Brain microvascular endothelial cell (primary cell): ENCODE measurements at regions not wholly inside any gene's neighbourhood (a gene's known extent, or its start where the extent isn't known, plus 50 kb on each side); places are given as distances from the start of the nearest gene placed in this dataset.

Source experiments
- DNase-seq: peaks from one replicate; pipeline ENCODE4 v3.0.0-alpha.2; 2020
- H3K27ac ChIP-seq: fragments of 250-450 bp; sonication (Bioruptor Pico); 2 replicates; pipeline ENCODE4 v1.5.1; 2020; ENCODE audit warnings: mild to moderate bottlenecking, moderate library complexity
- H3K27me3 ChIP-seq: fragments of 250-450 bp; sonication (Bioruptor Pico); replicated peaks from 2 replicates; pipeline ENCODE4 v1.5.1; 2020; ENCODE audit warnings: mild to moderate bottlenecking
- H3K36me3 ChIP-seq: fragments of 250-450 bp; sonication (Bioruptor Pico); replicated peaks from 2 replicates; pipeline ENCODE4 v1.5.1; 2020; ENCODE audit warnings: mild to moderate bottlenecking
- H3K4me3 ChIP-seq: 2 replicates; pipeline ENCODE4 v1.5.1; 2011; ENCODE audit warnings: low read depth, mild to moderate bottlenecking, control low read depth, low read length, moderate library complexity
- in situ Hi-C: cut with HindIII; loops from 2 replicates; pipeline ENCODE4 v1.10.0; 2017; ENCODE audit warnings: low sequenced_read_pairs, low pct_ligation_motif_present
- TF ChIP-seq, protein P1 (sequence below): IDR thresholded peaks from 2 replicates; pipeline ENCODE4 v1.5.1; 2011; ENCODE audit warnings: low read depth, mild to moderate bottlenecking, moderate library complexity, low read length, control low read depth, inconsistent platforms; ENCODE audit errors: missing control alignments

DNA sequence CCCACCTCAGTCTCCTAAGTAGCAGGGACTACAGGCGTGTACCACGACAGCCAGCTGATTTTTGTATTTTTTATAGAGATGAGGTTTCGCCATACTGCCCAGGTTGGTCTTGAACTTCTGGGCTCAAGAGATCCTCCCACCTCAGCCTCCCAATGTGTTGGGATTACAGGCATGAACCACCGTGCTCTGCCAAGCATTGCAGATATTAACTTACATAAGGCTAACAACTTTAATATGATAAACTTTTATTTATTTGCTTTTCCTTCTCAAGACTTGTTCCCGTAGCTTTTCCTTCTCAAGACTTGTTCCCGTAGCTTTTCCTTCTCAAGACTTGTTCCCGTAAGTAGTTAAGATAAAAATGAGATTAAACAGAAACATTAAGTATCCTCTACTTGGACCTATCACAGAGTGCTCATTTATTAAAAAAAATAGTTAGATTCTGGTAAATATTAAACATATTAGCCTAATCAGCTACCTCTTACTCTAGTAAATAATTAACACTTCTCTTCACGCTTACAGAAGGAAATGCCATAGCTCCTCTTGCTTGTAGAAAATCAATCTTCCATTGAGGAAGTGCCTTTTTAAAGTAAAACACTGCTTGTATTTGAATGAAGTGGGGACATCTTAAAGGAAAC lies 157.7 kb upstream of the KITLG start:
- Histone ChIP-seq H3K36me3 (no peaks in the 10 kb centered on the region), H3K27me3 (no peaks in the 10 kb centered on the region), H3K4me3 (no peak overlapping the region), H3K27ac (no peak overlapping the region)
- DNase-seq: no peak
- TF ChIP-seq, protein P1, sequence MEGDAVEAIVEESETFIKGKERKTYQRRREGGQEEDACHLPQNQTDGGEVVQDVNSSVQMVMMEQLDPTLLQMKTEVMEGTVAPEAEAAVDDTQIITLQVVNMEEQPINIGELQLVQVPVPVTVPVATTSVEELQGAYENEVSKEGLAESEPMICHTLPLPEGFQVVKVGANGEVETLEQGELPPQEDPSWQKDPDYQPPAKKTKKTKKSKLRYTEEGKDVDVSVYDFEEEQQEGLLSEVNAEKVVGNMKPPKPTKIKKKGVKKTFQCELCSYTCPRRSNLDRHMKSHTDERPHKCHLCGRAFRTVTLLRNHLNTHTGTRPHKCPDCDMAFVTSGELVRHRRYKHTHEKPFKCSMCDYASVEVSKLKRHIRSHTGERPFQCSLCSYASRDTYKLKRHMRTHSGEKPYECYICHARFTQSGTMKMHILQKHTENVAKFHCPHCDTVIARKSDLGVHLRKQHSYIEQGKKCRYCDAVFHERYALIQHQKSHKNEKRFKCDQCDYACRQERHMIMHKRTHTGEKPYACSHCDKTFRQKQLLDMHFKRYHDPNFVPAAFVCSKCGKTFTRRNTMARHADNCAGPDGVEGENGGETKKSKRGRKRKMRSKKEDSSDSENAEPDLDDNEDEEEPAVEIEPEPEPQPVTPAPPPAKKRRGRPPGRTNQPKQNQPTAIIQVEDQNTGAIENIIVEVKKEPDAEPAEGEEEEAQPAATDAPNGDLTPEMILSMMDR: no peak
- in situ Hi-C loops: no loop called here

DNA sequence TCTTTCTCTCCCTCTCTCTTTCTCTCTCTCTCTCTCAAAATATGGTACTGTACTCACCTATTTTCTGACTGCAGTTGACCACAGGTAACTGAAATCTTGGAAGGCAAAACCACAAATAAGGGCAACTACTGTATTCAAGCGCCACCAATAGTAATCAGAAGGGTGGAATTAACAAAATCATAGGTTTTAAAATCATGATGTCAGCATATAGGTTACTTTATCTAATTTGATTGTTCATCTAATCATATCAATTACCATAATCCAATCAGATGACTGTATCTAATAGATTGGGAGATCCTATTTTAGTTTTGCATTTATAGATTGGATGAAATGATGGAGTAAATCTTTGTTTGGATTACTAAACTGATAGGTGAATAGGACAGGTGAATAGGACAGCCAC lies 155.8 kb upstream of the KITLG start:
- Histone ChIP-seq H3K27me3 (no peaks in the 10 kb centered on the region), H3K27ac (no peak overlapping the region), H3K4me3 (no peak overlapping the region), H3K36me3 (no peaks in the 10 kb centered on the region)
- DNase-seq: no peak
- TF ChIP-seq, protein P1: no peak
- in situ Hi-C loops: no loop called here

DNA sequence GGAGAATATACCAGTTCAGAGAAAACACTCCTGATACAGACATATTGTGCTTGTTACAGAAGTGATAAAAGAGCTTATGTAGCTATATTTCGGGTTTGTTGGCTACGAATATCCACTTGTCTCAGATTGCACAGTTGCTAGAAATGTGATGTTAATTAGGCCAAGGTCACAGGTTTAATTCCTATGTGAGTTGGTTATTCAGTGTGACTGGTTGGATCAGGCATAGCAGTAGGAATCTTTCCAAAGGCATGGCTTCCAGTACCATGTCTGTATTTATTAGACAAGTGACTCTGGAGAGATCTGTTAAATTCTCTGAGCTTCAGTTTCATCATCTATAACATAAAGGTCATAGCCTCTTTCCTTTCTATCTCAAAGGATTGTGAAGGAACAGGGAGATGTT lies 152.7 kb upstream of the KITLG start:
- Histone ChIP-seq H3K4me3 (no peak overlapping the region), H3K36me3 (no peaks in the 10 kb centered on the region), H3K27ac (no peak overlapping the region), H3K27me3 (no peaks in the 10 kb centered on the region)
- no peak for DNase-seq
- in situ Hi-C loops: no loop called here
- TF ChIP-seq, protein P1: no peak

DNA sequence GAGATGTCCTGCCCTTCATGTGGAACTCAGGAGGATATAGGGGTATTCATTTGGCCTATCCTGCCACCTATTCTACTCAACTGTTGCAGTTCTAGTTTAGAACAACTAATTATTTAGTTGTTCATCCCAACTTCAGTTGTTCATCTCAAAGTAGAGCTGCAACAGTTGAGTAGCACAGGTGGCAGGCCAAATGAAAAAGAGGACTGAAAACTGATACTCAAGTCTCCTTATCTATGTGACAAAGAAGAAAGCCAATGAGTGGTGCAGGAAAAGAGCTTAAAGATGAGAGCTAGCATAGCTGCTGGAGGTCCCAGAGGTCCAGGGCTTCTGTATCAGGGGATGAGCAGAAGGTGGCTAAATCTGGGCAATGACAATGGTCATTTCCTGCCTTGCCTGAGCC lies 148.9 kb upstream of the KITLG start:
- no peak overlapping the region for H3K4me3 ChIP-seq
- no peak overlapping the region for H3K27ac ChIP-seq
- no peaks in the 10 kb centered on the region for H3K27me3 ChIP-seq
- DNase-seq: no peak
- in situ Hi-C loops: no loop called here
- TF ChIP-seq, protein P1: no peak
- no peaks in the 10 kb centered on the region for H3K36me3 ChIP-seq

DNA sequence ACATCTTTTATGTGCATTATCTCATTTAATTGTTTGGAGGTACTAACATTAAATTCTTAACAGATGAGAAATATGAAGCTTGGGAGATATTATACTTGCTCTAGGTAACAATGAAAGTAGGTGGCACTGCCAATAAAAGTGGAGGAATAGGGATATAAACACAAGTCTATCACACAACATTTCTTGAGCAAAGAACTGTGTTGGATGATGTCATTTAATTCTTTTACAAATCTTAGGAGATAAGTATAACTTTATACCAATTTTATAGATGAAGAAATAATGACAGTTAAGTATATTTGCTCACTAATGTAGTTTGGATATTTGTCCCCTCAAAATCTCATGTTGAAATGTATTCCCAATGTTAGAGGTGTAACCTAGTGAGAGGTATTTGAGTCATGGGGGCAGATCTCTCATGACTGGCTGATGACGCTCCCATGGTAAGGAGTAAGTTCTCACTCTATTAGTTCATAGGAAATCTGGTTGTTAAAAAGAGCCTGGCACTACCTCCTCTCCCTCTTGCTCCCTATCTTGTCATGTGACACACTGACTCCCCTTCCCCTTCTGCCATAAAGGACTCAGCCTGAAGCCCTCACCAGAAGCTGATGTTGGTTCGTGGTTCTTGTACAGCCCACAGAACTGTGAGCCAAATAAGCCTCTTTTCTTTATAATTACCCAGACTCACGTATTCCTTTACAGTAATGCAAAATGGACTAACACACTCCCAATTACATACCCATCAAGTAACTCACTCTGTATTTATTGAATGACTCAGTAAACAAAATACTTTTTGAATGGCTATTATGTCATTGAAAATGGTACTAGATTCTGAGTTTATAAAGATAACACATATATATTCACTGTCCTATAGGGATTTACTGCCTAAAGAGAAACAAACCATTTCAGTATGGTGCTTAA lies 146.8 kb upstream of the KITLG start:
- in situ Hi-C loops: no loop called here
- TF ChIP-seq, protein P1: no peak
- Histone ChIP-seq H3K27me3 (no peaks in the 10 kb centered on the region), H3K4me3 (no peak overlapping the region), H3K27ac (no peak overlapping the region), H3K36me3 (no peaks in the 10 kb centered on the region)
- DNase-seq: peak; percentile 6
